HG02798 (cell line): ENCODE measurements at regions not wholly inside any gene's neighbourhood (a gene's known extent, or its start where the extent isn't known, plus 50 kb on each side); places are given as distances from the start of the nearest gene placed in this dataset.

Experiments used
- ATAC-seq: cut with Tn5 transposase; IDR thresholded peaks from one replicate; pipeline ENCODE4 v1.9.1; 2021; ENCODE audit warnings: mild to moderate bottlenecking; ENCODE audit not compliant: unreplicated experiment, poor library complexity

- no peak for ATAC-seq
These were observed 190.2 kb downstream of the GALR1 start for GRCh38 chr18:77439888-77440287.

- no peak for ATAC-seq
These were observed 192.7 kb downstream of the GALR1 start for GRCh38 chr18:77442393-77442792.

GRCh38 chr18:77444385-77444784, 194.7 kb downstream of the GALR1 start:
- no peak for ATAC-seq

GRCh38 chr18:77448046-77448445, 198.4 kb downstream of the GALR1 start:
- no peak for ATAC-seq

- no peak for ATAC-seq
These were observed 205.4 kb downstream of the GALR1 start for GRCh38 chr18:77455004-77455403.

GRCh38 chr18:77457681-77458080, 208.0 kb downstream of the GALR1 start:
- ATAC-seq: no peak

- no peak for ATAC-seq
These were observed 211.5 kb downstream of the GALR1 start for GRCh38 chr18:77461062-77461688.

- no peak for ATAC-seq
These were observed 215.3 kb downstream of the GALR1 start for GRCh38 chr18:77464917-77465316.

- no peak for ATAC-seq
These were observed 217.2 kb downstream of the GALR1 start for GRCh38 chr18:77466890-77467289.

GRCh38 chr18:77469131-77469530, 219.5 kb downstream of the GALR1 start:
- ATAC-seq: no peak

- no peak for ATAC-seq
These were observed 221.1 kb downstream of the GALR1 start for GRCh38 chr18:77470569-77471413.

- no peak for ATAC-seq
These were observed 222.9 kb downstream of the GALR1 start for GRCh38 chr18:77472509-77472908.

- no peak for ATAC-seq
These were observed 229.2 kb downstream of the GALR1 start for GRCh38 chr18:77478646-77479442.

GRCh38 chr18:77481541-77481940, 231.9 kb downstream of the GALR1 start:
- no peak for ATAC-seq

- ATAC-seq: no peak
These were observed 232.8 kb downstream of the GALR1 start for GRCh38 chr18:77482190-77483085.

GRCh38 chr18:77486985-77487384, 237.3 kb downstream of the GALR1 start:
- ATAC-seq: no peak

- peak; percentile 59 for ATAC-seq
These were observed 238.5 kb downstream of the GALR1 start for GRCh38 chr18:77487951-77488740.

GRCh38 chr18:77495079-77495478, 245.4 kb downstream of the GALR1 start:
- ATAC-seq: no peak

- peak; percentile 46 for ATAC-seq
These were observed 246.5 kb downstream of the GALR1 start for GRCh38 chr18:77495982-77496690.
